GM19238 (cell line): ENCODE measurements at regions not wholly inside any gene's neighbourhood (a gene's known extent, or its start where the extent isn't known, plus 50 kb on each side); places are given as distances from the start of the nearest gene placed in this dataset.
"Not testable (repeated sequence)": the region's sequence is repeated elsewhere in the genome, so short reads cannot be mapped to it uniquely, and the experiment has no call there.

ENCODE experiments used
- DNase-seq: peaks from one replicate; pipeline ENCODE4 v3.0.0; 2011; ENCODE audit warnings: low spot score; ENCODE audit not compliant: insufficient read length

DNA sequence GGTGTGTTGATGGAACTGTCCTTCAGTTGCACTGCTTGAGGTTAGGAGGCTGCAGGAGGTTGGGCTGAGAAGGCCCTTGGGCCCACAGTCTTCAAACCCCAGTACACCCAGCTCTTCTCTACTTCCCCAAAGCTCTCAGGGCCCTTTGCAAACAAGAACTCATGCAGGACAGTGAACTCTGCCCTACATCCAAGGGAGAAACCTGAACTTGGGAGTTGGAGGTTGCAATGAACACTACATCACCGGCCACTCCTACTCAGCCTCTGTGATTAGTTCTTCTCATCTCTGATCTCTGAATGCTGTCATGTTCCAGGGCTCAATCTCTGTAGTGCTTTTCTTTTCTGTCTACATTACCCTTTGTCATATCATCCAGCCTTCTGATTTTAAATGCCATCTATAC lies 148.5 kb upstream of the PDE7B start:
- no peak for DNase-seq

GRCh38 chr6:135703621-135704020 lies 147.9 kb upstream of the PDE7B start:
- DNase-seq: peak; percentile 10

DNA sequence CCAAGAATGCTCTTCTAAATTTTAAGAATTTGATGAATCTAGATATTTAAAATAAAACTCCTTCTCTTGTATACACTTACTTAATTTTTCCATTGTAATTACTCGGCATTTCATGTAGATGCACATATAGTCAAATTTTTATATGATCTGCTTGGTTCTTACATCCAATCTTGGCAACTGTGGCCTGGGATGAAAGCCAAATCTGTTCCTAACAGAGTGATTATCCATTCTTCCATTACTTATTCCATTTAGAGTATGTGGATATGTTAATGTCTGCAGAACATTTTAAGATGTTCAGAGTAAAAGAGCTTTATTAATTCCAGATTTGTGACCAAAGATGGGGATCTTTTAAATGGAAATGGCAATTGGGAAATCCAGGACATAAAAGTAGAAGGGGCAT lies 144.1 kb upstream of the PDE7B start:
- DNase-seq: no peak

DNA sequence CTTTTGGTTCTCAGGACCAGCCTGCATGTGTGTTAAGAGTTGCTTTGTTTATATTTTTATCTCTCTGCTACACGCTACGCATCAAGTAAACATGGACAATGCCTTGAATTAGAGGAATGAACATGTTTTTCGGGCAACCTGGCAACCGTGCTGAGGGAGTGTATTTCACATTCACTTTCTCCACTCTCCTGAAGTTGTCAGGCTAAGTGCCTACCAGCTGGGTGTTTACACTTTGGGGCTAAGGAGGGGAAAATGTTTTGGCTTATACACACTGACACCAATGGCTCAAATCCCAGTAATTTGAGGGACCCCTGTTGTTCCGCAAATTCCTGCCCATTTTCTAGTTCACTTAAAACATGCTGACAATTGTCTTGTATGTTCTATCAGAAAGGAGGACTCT lies 141.5 kb upstream of the PDE7B start:
- DNase-seq: no peak

- DNase-seq: no peak
Measured at GRCh38 chr6:135722190-135722589, 129.3 kb upstream of the PDE7B start.

DNA sequence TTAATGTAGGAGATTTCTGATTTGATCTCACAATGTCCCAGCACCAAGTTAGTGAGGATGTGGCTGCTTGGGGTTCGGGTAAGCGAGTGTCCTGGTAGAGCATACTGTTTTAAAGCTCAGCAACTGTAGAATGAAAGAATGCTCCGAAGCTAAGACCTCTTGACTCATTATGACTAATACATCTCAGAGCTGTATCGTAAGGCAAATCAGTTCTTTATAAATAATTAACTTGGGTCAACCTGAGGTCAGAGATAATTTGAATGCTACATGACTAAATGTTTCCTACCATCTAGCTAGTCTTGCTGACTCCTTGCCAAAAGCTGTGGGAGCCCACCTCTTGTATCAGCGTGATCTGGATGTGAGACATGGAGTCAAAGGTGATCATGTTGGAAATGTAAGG lies 128.8 kb upstream of the PDE7B start:
- DNase-seq: no peak

GRCh38 chr6:135728589-135728988 lies 122.9 kb upstream of the PDE7B start:
- no peak for DNase-seq

DNA sequence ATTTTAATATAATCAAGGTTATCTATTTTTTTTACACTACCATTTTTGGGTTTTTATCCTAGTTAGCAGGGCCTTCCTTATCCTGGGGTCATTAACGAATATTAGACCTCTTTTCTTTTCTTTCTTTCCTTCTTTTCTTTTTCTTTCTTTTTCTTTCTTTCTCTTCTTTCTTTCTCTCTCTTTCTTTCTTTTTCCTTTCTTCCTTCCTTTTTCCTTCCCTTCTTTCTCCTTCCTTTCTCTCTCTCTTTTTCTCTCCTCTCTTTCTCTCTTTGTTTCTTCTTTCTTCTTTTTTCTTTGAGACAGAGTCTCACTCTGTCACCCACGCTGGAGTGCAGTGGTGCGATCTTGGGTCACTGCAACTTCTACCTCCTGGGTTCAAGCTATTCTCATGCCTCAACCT lies 120.4 kb upstream of the PDE7B start:
- DNase-seq: no peak

- not testable (repeated sequence) for DNase-seq
Measured at GRCh38 chr6:135736351-135736750, 115.2 kb upstream of the PDE7B start.

DNA sequence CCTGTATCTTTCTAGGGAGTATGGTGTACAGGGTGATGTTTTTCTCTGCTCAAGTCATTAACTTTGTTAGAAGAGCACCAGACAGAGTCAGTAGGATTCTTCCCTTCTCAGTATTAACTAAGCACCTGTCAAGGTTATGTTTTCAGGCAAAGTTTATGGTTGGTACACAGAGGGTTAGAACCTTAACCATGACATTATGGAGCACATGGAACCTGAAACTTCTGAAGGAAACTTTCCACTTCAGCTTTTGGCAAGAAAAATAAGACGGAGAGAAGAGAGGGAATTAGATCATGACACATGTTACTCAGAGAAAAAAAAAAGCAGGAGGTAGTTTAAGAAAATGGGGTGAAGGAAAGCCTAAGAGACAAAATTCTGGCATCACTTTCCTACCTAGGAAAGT lies 112.9 kb upstream of the PDE7B start:
- no peak for DNase-seq

GRCh38 chr6:135739288-135739687 lies 112.2 kb upstream of the PDE7B start:
- DNase-seq: no peak

GRCh38 chr6:135740580-135740979 lies 110.9 kb upstream of the PDE7B start:
- DNase-seq: no peak

- no peak for DNase-seq
Measured at GRCh38 chr6:135743476-135743875, 108.0 kb upstream of the PDE7B start.

GRCh38 chr6:135748189-135748588 lies 103.3 kb upstream of the PDE7B start:
- DNase-seq: no peak

- DNase-seq: no peak
Measured at GRCh38 chr6:135750081-135750480, 101.4 kb upstream of the PDE7B start.

- DNase-seq: no peak
Measured at GRCh38 chr6:135753196-135753595, 98.3 kb upstream of the PDE7B start.

GRCh38 chr6:135759831-135760230 lies 91.7 kb upstream of the PDE7B start:
- no peak for DNase-seq

- no peak for DNase-seq
Measured at GRCh38 chr6:135774006-135774405, 77.5 kb upstream of the PDE7B start.

DNA sequence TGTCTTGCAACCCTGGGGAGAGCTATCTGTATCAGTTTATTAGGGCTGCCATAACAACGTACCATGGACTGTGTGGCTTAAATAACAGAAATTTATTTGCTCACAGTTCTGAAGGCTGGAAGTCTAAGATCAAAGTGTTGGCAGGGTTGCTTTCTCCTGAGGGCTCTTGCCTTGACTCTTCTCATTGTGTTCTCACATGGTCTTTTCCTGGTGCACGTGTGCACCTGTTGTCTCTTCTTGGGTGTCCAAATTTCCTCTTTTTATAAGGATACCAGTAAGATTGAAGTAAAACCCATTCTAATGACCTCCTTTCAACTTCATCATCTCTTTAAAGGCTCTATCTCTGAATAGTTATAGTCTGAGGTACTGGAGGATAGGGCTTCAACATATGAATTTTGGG lies 72.3 kb upstream of the PDE7B start:
- no peak for DNase-seq

DNA sequence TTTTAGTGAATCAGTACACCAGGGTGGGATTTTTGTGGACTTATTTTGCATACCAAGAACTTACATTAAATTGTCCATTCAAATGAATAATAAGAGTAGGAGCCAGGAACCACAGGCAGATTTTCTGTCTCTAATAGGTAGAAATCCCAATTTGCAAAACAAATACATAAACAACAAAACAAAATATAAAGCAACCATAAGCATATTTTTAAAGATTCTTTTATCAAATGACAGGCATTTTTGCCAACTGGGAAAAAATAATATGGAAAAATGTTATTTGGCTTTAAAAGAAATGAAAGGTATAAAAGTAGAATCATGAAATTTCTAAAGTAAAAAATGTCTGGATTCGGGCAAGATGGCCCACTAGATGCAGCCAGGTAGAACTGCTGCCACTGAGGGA lies 71.2 kb upstream of the PDE7B start:
- no peak for DNase-seq

- no peak for DNase-seq
Measured at GRCh38 chr6:135782546-135782945, 69.0 kb upstream of the PDE7B start.

GRCh38 chr6:135784507-135784906 lies 67.0 kb upstream of the PDE7B start:
- no peak for DNase-seq

DNA sequence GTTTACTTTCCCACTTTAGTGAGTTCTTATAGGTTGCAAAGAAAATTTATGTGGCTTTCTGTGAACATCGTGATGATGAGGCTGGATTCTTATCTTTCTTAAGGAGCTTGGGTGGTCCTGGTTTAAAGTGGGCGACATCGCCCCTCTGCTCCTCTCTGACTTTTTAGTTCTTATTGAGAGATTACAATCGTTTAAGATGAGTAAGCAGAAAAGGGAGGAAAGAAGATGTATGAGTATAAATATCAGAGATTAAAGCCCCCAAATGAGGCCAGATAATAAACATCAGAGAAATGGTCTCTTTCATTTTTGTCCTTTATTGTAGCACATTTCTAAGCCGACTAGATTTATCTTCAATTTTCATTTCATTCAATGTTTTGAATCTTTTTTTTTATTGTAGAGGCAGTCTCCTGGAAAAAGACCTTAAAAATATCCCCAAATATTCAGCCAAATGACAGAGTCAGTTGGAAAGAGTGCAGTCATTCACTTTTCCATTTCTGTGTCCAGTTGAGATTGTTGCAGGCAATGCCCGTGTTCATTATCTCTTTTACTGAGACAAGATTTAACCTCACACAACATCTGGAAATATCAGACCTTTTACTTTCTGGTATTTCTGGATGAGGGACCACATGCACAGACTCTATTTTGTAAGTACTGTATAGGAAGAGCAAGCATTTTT lies 62.0 kb upstream of the PDE7B start:
- DNase-seq: no peak

DNA sequence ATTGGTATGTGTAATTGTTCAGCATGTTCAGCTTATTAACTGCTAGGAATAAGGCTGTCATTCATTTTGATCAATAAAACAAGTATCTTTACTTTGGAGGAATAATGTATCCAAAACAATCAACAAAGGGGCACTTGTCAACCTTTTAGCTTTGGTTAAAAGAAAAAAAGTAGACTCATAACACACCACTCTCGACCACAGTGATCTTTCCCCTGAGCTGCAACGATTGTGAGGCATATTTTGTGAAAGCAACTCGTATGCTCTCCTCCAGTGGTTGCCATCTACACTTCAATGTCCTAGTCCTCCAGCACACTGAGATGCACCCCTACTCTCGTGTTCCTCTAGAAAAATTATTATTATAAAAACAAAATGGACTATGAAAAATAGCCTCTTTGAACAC lies 60.1 kb upstream of the PDE7B start:
- DNase-seq: no peak
